SK-N-SH (cell line): ENCODE measurements at regions not wholly inside any gene's neighbourhood (a gene's known extent, or its start where the extent isn't known, plus 50 kb on each side); places are given as distances from the start of the nearest gene placed in this dataset.

Experiments used
- CTCF ChIA-PET: fragments of 300-600, 350-600 bp; formaldehyde crosslinking; extraction: SDS; loops from one replicate; lab custom pipeline; 2021; lab: Yijun Ruan, JAX
- POLR2A ChIA-PET: fragments of 350-600 bp; sonication (Branson Sonifier 250); formaldehyde crosslinking; extraction: SDS; loops from one replicate; lab custom pipeline; 2020; ENCODE audit warnings: antibody characterized with exemption, inconsistent platforms; lab: Yijun Ruan, JAX
- DNase-seq: peaks from one replicate; pipeline ENCODE4 v3.0.0; 2012
- H2AFZ ChIP-seq: fragments of 200-600 bp; sonication (generic); 2 replicates; pipeline ENCODE4 v1.8.1; 2016; ENCODE audit warnings: antibody characterized with exemption, mild to moderate bottlenecking, low read depth
- H3F3A ChIP-seq: fragments of 200-600 bp; sonication (generic); replicated peaks from 2 replicates; pipeline ENCODE3; 2016; ENCODE audit warnings: antibody characterized with exemption, mild to moderate bottlenecking; ENCODE audit not compliant: insufficient read depth
- H3K27ac ChIP-seq, 2 experiments: fragments of 200-500 bp in 1 of 2; fragments of 200-600 bp in 1 of 2; sonication (Bioruptor generic) in 1 of 2; sonication (generic), shearing (Covaris generic) in 1 of 2; 2 replicates each; pipeline versions ENCODE4 v1.5.1 to v1.6.1; 2014 to 2016; ENCODE audit warnings: low read depth in 2 of 2, inconsistent platforms in 1 of 2, low read length in 1 of 2, mild to moderate bottlenecking in 1 of 2, mixed read lengths in 1 of 2
- H3K27me3 ChIP-seq: fragments of 200-600 bp; sonication (generic), shearing (Covaris generic); 2 replicates; pipeline ENCODE4 v1.6.1; 2016; ENCODE audit warnings: mixed run types; ENCODE audit not compliant: insufficient read depth
- H3K36me3 ChIP-seq, 2 experiments: fragments of 200-500 bp in 1 of 2; fragments of 200-600 bp in 1 of 2; sonication (Bioruptor generic) in 1 of 2; sonication (generic) in 1 of 2; replicated peaks in 1 of 2; 2 replicates each; pipeline versions ENCODE3 to v1.5.1; 2014 to 2016; ENCODE audit warnings: low read length in 1 of 2, mild to moderate bottlenecking in 1 of 2; ENCODE audit not compliant: insufficient read depth in 2 of 2, control insufficient read depth in 1 of 2
- H3K4me1 ChIP-seq, 2 experiments: fragments of 200-500 bp in 1 of 2; fragments of 200-600 bp in 1 of 2; sonication (Bioruptor generic) in 1 of 2; sonication (generic), shearing (Covaris generic) in 1 of 2; 2 replicates each; pipeline versions ENCODE4 v1.5.1 to v1.6.1; 2014 to 2016; ENCODE audit warnings: low read depth in 1 of 2, low read length in 1 of 2, mixed run types in 1 of 2; ENCODE audit not compliant: insufficient read depth in 2 of 2, control insufficient read depth in 1 of 2
- H3K4me2 ChIP-seq: fragments of 200-600 bp; sonication (generic), shearing (Covaris generic); 2 replicates; pipeline ENCODE4 v1.6.1; 2017; ENCODE audit warnings: mixed run types
- H3K4me3 ChIP-seq, 2 experiments: fragments of 200-500 bp in 1 of 2; fragments of 200-600 bp in 1 of 2; sonication (Bioruptor generic) in 1 of 2; sonication (generic), shearing (Covaris generic) in 1 of 2; 2 replicates each; pipeline versions ENCODE4 v1.5.1 to v1.8.1; 2014 to 2016; ENCODE audit warnings: low read depth in 2 of 2, inconsistent platforms in 1 of 2, low read length in 1 of 2, mild to moderate bottlenecking in 1 of 2, mixed read lengths in 1 of 2, moderate library complexity in 1 of 2
- H3K79me2 ChIP-seq: fragments of 200-600 bp; sonication (generic); 2 replicates; pipeline ENCODE4 v1.8.1; 2017; ENCODE audit warnings: mild to moderate bottlenecking; ENCODE audit not compliant: insufficient read depth
- H3K9ac ChIP-seq: fragments of 200-600 bp; sonication (generic); 2 replicates; pipeline ENCODE4 v1.6.1; 2017; ENCODE audit warnings: mixed run types
- H3K9me2 ChIP-seq: fragments of 200-600 bp; sonication (generic); 2 replicates; pipeline ENCODE4 v1.6.1; 2017; ENCODE audit warnings: mixed run types
- H3K9me3 ChIP-seq: fragments of 200-600 bp; sonication (generic); 2 replicates; pipeline ENCODE4 v1.6.1; 2017; ENCODE audit warnings: mixed run types, mild to moderate bottlenecking, moderate library complexity
- H4K20me1 ChIP-seq: fragments of 200-600 bp; sonication (generic); 2 replicates; pipeline ENCODE4 v1.6.1; 2017; ENCODE audit warnings: mild to moderate bottlenecking, mixed run types; ENCODE audit not compliant: insufficient read depth
- CHD2 ChIP-seq: fragments of 150-350 bp; IDR thresholded peaks from 2 replicates; pipeline ENCODE4 v1.6.1; 2018; ENCODE audit warnings: low read length; ENCODE audit not compliant: partially characterized antibody
- EP300 ChIP-seq, 2 experiments: IDR thresholded peaks; 2 replicates each; pipeline versions ENCODE4 v1.4.0 to v1.6.1; 2012; ENCODE audit warnings: borderline replicate concordance in 1 of 2, low read depth in 1 of 2, low read length in 1 of 2
- FOXJ3 ChIP-seq: sonication (generic); formaldehyde crosslinking; IDR thresholded peaks from 2 replicates; pipeline ENCODE4 v1.5.1; 2020; ENCODE audit warnings: mild to moderate bottlenecking, missing genetic modification reagents
- GABPA ChIP-seq: IDR thresholded peaks from 2 replicates; pipeline ENCODE4 v1.4.0; 2012; ENCODE audit warnings: low read depth, mild to moderate bottlenecking
- MXI1 ChIP-seq: IDR thresholded peaks from 2 replicates; pipeline ENCODE4 v1.6.1; 2012; ENCODE audit warnings: mild to moderate bottlenecking, low read depth, low read length, improper control_type of control experiment
- NFIC ChIP-seq: IDR thresholded peaks from 2 replicates; pipeline ENCODE4 v1.4.0; 2012; ENCODE audit warnings: borderline replicate concordance
- NRF1 ChIP-seq: IDR thresholded peaks from 2 replicates; pipeline ENCODE4 v1.6.1; 2012; ENCODE audit warnings: low read depth, mild to moderate bottlenecking, low read length
- POLR2AphosphoS5 ChIP-seq: IDR thresholded peaks from 2 replicates; pipeline ENCODE4 v1.6.1; 2012; ENCODE audit warnings: low read depth, low read length
- REST ChIP-seq: IDR thresholded peaks from 2 replicates; pipeline ENCODE4 v1.6.1; 2012; ENCODE audit warnings: mild to moderate bottlenecking, low read depth, low read length, moderate library complexity
- TAF1 ChIP-seq: IDR thresholded peaks from 2 replicates; pipeline ENCODE4 v1.6.1; 2012; ENCODE audit warnings: low read depth, mild to moderate bottlenecking, low read length, moderate library complexity, borderline replicate concordance
- TCF12 ChIP-seq: IDR thresholded peaks from 2 replicates; pipeline ENCODE4 v1.4.0; 2012
- ZBTB33 ChIP-seq: IDR thresholded peaks from 2 replicates; pipeline ENCODE4 v1.4.0; 2012; ENCODE audit warnings: low read depth, borderline replicate concordance
- WGBS: methylation state at CpG from one replicate; pipeline ENCODE4 v1.1.6; 2017; ENCODE audit warnings: low lambda C conversion rate; 5-methylcytosine and 5-hydroxymethylcytosine counted together
- TF ChIP-seq, protein P1 (sequence below): fragments of 200-600 bp; sonication (generic); IDR thresholded peaks from 2 replicates; pipeline ENCODE4 v1.6.1; 2017; ENCODE audit warnings: antibody characterized with exemption, mild to moderate bottlenecking, moderate library complexity

DNA sequence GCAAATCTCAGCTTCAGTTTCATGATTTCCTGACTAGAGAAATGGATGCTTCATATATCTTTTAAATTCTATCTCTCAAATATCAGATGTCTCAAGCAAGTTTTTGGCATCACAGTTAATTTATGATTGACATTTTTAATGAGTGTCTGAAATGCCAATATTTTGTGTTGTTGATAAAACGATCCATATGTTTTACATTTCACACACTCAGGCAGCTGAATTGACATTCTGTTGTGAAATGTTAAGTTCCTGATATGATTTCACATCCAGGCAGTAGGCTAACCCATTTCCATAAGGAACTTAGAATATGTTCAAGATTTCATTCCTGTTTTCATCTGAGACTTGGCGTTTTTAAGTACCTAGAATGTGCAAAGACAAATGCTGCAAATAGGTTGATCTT, 650.6 kb downstream of the PCDH18 start (continued):
- TF ChIP-seq REST, result no peak
- TF ChIP-seq, protein P1, sequence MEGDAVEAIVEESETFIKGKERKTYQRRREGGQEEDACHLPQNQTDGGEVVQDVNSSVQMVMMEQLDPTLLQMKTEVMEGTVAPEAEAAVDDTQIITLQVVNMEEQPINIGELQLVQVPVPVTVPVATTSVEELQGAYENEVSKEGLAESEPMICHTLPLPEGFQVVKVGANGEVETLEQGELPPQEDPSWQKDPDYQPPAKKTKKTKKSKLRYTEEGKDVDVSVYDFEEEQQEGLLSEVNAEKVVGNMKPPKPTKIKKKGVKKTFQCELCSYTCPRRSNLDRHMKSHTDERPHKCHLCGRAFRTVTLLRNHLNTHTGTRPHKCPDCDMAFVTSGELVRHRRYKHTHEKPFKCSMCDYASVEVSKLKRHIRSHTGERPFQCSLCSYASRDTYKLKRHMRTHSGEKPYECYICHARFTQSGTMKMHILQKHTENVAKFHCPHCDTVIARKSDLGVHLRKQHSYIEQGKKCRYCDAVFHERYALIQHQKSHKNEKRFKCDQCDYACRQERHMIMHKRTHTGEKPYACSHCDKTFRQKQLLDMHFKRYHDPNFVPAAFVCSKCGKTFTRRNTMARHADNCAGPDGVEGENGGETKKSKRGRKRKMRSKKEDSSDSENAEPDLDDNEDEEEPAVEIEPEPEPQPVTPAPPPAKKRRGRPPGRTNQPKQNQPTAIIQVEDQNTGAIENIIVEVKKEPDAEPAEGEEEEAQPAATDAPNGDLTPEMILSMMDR, result no peak
- no peak for TF ChIP-seq POLR2AphosphoS5
- no peak for TF ChIP-seq NRF1
- TF ChIP-seq CHD2, result no peak
- no peak for TF ChIP-seq GABPA
- TF ChIP-seq MXI1, result no peak
- TF ChIP-seq TCF12, result no peak
- TF ChIP-seq EP300 (IDR thresholded peaks at IDR 0.05; ENCODE audit: borderline replicate concordance in 1 of 2, low read depth in 1 of 2, low read length in 1 of 2), result no peak

DNA sequence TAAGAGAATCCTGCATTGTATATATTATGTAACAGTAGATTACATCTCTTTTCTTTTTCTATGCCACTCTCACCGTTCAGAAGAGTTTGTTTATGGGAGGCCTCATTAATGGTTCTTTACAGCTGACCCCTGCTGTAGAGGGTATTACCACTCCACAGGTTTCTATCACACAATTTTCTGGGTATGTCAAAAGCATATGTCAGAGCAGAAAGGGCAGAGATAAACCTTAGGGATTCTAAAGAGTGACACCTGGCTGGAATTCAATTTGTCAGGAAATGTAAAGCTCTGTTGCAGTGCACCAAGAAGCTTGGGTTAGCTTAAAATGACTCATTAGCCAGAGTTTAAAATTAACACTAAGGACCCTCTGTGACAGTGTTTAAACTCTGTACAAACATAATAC, 658.7 kb downstream of the PCDH18 start:
- no peak overlapping the region for H3K27ac ChIP-seq
- POLR2A ChIA-PET, result no interaction called here
- no peak overlapping the region for H3K4me3 ChIP-seq
- TF ChIP-seq FOXJ3, result no peak
- H3K4me2 ChIP-seq, result no peak overlapping the region
- no peaks in the 10 kb centered on the region for H3K36me3 ChIP-seq
- no peaks in the 10 kb centered on the region for H3K9me2 ChIP-seq
- 26% methylated on average over 1 of the region's 1 CpG for WGBS
- no peaks in the 10 kb centered on the region for H3F3A ChIP-seq
- H2AFZ ChIP-seq, result no peak overlapping the region
- no peaks in the 10 kb centered on the region for H4K20me1 ChIP-seq
- CTCF ChIA-PET, result interaction anchor here (1.2 to 1.9 kb wide), 2 partner anchors 9 to 1217 kb away, joined by 3 to 17 read pairs; no protein-coding TSS in a partner anchor
- H3K9ac ChIP-seq, result no peak overlapping the region
- no peaks in the 10 kb centered on the region for H3K4me1 ChIP-seq
- H3K27me3 ChIP-seq, result no peaks in the 10 kb centered on the region
- no peak for DNase-seq
- no peaks in the 10 kb centered on the region for H3K9me3 ChIP-seq
- H3K79me2 ChIP-seq, result no peaks in the 10 kb centered on the region

- H3K9ac ChIP-seq, result no peak overlapping the region
- H3K79me2 ChIP-seq, result no peaks in the 10 kb centered on the region
- H3K4me3 ChIP-seq, result no peak overlapping the region
- TF ChIP-seq EP300 (IDR thresholded peaks at IDR 0.05; ENCODE audit: borderline replicate concordance in 1 of 2, low read depth in 1 of 2, low read length in 1 of 2) (no peak), REST (no peak), TAF1 (no peak), FOXJ3 (no peak), NFIC (no peak), ZBTB33 (no peak)
- TF ChIP-seq, all 33 proteins: peak for 0
- 68% methylated on average over 9 of the region's 10 CpGs for WGBS
- Histone ChIP-seq H3K27me3 (no peaks in the 10 kb centered on the region), H3K4me1 (peaks cover 0 to 3% of the 10 kb centered on the region in 2 experiments; a peak in 2 of 4 replicates), H3K9me3 (no peaks in the 10 kb centered on the region), H3K27ac (no peak overlapping the region), H3F3A (no peaks in the 10 kb centered on the region), H4K20me1 (no peaks in the 10 kb centered on the region), H3K4me2 (no peak overlapping the region), H3K9me2 (no peaks in the 10 kb centered on the region), H3K36me3 (no peaks in the 10 kb centered on the region), H2AFZ (no peak overlapping the region)
- no peak for DNase-seq
- CTCF ChIA-PET, result no interaction called here
- POLR2A ChIA-PET, result no interaction called here
Observed at GRCh38 chr4:136867465-136867864, 664.8 kb downstream of the PCDH18 start.
